HG03378 (cell line): ENCODE measurements at regions not wholly inside any gene's neighbourhood (a gene's known extent, or its start where the extent isn't known, plus 50 kb on each side); places are given as distances from the start of the nearest gene placed in this dataset.
"Not testable (repeated sequence)": the region's sequence is repeated elsewhere in the genome, so short reads cannot be mapped to it uniquely, and the experiment has no call there.

Experiments used
- ATAC-seq: cut with Tn5 transposase; IDR thresholded peaks from one replicate; pipeline ENCODE4 v1.9.1; 2021; ENCODE audit warnings: mild to moderate bottlenecking, moderate library complexity; ENCODE audit not compliant: unreplicated experiment

DNA sequence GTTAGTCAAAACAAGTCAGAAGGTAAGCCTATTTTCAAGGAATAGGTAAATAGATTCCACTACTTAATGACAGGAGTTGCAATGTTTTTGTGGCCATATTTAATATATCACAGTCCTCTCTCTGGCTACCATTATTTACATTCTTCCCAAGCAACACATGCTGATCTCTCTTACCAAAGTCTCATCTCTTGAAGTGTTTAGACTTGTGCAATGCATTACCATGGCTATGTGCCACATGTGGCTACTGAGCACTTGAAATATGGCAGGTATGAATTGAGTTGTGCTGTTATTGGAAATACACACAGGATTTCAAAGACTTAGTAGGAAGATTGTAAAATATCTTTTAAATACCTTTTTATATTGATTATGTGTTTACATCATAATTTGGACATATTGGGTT, 262.4 kb upstream of the PDE3A start:
- no peak for ATAC-seq

- no peak for ATAC-seq
Observed at GRCh38 chr12:20109676-20110075, 258.7 kb upstream of the PDE3A start.

GRCh38 chr12:20115371-20115770, 253.0 kb upstream of the PDE3A start:
- not testable (repeated sequence) for ATAC-seq

GRCh38 chr12:20119596-20120402, 248.5 kb upstream of the PDE3A start:
- ATAC-seq, result no peak

DNA sequence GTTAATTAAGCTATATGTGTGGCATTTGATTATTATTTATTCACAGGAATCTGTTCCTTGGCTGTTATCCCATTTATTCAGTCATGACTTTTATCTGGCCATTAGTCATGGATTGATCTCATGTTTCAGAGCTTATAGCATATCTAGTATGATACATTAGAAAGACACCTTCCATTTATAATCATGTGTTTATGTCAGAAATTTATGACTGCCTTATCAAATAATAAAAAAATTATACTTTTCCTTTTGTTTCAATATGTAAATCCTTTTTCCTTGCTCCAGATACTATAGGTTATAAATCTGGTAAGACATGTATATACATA, 248.0 kb upstream of the PDE3A start:
- ATAC-seq, result no peak

DNA sequence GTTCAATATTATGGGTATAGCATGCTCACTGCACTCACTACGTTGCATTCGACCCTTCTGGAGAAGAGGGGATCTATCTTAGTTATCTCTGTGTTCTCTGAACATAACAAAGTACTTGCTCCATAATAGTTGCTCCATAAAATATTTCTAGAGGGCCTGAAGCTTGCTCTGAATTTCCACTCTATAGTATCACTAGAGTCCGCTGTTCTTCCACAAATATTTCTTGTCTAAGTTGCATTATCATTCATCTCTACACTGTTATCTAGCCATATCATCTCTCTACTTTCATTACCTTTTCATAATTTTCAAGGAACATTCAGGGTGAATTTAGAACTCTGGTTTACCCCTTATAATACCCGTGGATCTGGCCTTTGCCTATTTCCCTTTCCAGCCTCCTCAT, 246.1 kb upstream of the PDE3A start:
- no peak for ATAC-seq

GRCh38 chr12:20123465-20123864, 244.9 kb upstream of the PDE3A start:
- ATAC-seq, result no peak

- no peak for ATAC-seq
Observed at GRCh38 chr12:20125276-20125798, 243.0 kb upstream of the PDE3A start.

- ATAC-seq, result no peak
Observed at GRCh38 chr12:20126601-20127000, 241.7 kb upstream of the PDE3A start.

- ATAC-seq, result no peak
Observed at GRCh38 chr12:20127413-20127812, 240.9 kb upstream of the PDE3A start.

DNA sequence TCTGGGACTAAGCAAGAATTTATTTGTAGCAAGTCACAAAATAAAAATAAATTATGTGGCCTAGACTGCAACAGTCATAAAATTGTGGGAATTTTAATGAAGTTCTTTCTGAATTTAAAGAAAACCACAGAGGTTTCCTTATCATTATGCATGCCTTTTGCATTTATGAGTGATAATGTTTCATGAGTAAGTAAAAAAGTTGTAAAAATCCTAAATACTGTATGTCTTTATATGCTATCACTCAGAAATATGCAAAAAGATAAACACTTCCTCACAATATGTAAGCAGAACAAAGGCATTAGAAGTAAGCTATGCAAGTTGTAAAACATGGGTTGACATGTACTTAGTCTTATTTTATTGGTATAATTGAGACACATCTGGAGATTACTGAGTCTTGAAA, 239.4 kb upstream of the PDE3A start:
- ATAC-seq, result no peak

GRCh38 chr12:20132818-20133217, 235.5 kb upstream of the PDE3A start:
- no peak for ATAC-seq

- ATAC-seq, result no peak
Observed at GRCh38 chr12:20134652-20135051, 233.7 kb upstream of the PDE3A start.

DNA sequence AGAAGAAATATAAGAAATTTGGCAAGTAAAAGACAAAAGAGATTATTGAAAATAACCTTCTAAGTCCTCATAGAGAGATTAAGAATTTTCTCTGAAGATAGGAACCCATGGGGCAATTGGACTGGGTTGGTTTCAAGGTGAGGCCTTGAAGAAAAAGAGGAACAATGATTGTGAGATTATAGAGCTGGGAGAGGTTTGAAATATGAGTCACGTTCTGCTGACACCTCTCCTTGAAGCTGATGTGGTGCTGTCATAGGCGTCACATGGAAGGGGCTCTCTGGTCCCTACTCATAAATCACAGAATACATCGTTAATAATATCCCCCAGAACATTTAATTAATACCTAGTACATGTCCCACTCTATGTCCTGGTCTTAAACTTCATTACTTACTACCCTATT, 227.6 kb upstream of the PDE3A start:
- ATAC-seq, result no peak

DNA sequence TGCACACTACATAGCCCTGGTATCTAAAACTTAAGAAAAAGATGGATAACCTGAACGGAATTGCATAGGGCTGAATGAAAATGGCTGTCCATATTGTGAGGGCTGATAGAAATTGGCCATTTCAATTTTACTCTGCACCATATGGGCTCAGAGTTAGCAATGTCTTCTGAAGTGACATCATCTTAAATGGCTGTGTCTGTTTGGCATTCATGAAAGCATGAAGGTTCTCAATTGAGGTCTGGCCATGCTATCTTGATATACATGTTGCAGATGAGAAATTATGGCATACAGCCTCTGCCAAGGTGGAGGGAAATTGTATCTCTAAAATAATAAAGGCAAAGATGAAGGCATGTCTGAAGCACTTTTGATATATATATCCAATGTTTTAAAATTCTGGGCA, 226.0 kb upstream of the PDE3A start:
- no peak for ATAC-seq

- ATAC-seq, result no peak
Observed at GRCh38 chr12:20142956-20143355, 225.4 kb upstream of the PDE3A start.

DNA sequence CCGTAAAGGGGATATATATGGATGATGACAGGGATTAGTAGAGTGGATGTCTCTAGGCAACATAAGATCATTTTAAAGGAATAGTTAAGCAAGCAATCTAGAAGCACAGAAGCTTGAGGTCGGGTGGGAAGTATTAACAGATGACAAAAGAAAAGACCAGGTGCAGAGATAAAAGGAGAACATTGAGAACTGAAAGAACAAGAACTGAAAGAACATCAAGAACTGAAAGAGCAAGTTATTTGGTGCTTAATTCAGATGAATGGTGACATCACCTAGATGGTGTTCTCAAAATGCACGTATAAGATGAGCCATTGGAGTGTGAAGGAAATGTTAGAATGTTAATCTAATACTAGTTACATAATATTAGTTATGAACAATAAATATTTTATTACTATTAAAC, 224.0 kb upstream of the PDE3A start:
- no peak for ATAC-seq

DNA sequence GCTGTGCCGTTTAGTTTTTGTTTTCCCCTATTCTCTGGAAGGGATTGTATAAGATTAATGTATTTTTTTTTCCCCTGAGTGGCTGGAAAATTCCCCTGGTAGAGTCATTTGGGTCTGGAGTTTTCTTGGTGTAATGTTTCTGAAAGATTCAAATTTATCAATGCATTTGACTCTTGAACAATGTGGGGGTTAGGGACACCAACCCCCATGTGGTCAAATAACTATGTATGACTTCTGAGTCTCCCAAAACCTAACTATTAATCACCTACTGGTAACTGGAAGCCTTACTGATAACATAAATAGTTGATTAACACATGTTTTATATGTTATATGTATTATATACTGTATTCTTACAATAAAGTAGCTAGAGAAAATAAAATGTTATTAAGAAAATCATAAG, 220.1 kb upstream of the PDE3A start:
- ATAC-seq, result no peak

- ATAC-seq, result no peak
Observed at GRCh38 chr12:20150835-20151422, 217.4 kb upstream of the PDE3A start.

DNA sequence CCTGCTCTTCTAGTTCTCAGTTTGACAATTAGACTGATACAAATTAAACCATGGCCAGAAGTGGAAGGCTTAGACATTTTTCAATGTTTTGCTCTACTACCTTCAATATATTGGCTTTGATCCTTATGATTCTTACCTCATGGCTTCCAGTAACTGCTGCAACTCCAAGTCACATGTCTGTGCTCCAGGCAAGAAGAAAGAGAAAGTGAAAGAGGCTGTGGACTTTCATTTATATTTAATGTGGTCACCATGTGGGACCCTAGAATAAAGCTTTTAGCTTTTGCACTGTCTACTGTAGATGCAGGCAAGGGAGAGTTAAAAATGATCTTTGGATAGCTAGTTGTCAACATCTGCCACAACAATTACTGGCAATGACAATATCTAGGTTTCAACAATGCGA, 214.3 kb upstream of the PDE3A start:
- no peak for ATAC-seq

GRCh38 chr12:20155374-20155773, 213.0 kb upstream of the PDE3A start:
- no peak for ATAC-seq

DNA sequence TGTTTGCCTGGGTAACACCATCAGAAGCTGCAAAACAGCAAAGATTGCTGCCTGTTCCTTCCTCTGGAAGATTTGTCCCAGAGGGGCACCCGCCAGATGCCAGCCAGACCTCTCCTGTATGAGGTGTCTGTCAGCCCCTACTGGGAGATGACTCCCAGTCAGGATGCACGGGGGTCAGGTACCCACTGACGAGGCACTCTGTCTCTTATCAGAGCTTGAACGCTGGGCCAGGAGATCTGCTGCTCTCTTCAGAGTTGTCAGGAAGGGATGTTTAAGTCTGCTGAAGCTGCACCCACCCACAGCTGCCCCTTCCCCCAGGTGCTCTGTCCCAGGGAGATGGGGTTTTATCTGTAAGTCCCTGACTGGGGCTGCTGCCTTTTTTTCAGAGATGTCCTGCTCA, 207.4 kb upstream of the PDE3A start:
- ATAC-seq, result not testable (repeated sequence)
